Thyroid gland (tissue), 4 donors: ENCODE measurements at regions not wholly inside any gene's neighbourhood (a gene's known extent, or its start where the extent isn't known, plus 50 kb on each side); places are given as distances from the start of the nearest gene placed in this dataset.

ENCODE experiments used
- DNase-seq, 2 donors: peaks; one replicate each; pipeline ENCODE4 v3.0.0-alpha.2; 2019
- H3K27ac ChIP-seq, 3 donors: fragments of 200-600 bp; sonication (generic); 1 replicate in 2 of 3; 2 replicates in 1 of 3; pipeline ENCODE4 v1.5.1; 2016 to 2019; ENCODE audit warnings: mild to moderate bottlenecking in 1 of 3, moderate library complexity in 1 of 3
- H3K27me3 ChIP-seq: fragments of 200-600 bp; sonication (generic); one replicate; pipeline ENCODE4 v1.5.1; 2019
- H3K36me3 ChIP-seq, 2 donors: fragments of 200-600 bp; sonication (generic); one replicate each; pipeline ENCODE4 v1.5.1; 2016 to 2019
- H3K4me1 ChIP-seq, 2 donors: fragments of 200-600 bp; sonication (generic); one replicate each; pipeline ENCODE4 v1.5.1; 2017 to 2019
- H3K4me3 ChIP-seq, 3 donors: fragments of 200-600 bp; sonication (generic); replicated peaks in 1 of 3; 1 replicate in 2 of 3; 2 replicates in 1 of 3; pipeline ENCODE4 v1.5.1; 2016; ENCODE audit warnings: mild to moderate bottlenecking in 1 of 3
- H3K9me3 ChIP-seq: fragments of 200-600 bp; sonication (generic); one replicate; pipeline ENCODE4 v1.5.1; 2017
- POLR2A ChIP-seq, 2 donors: fragments of 450-650 bp; IDR thresholded peaks; one replicate each; pipeline ENCODE4 v1.6.1; 2017; ENCODE audit warnings: antibody characterized with exemption in 2 of 2, mild to moderate bottlenecking in 2 of 2, moderate library complexity in 1 of 2
- WGBS, 2 donors: methylation state at CpG; one replicate each; pipeline ENCODE4 v1.1.5; 2017; 5-methylcytosine and 5-hydroxymethylcytosine counted together
- intact Hi-C: fragments of 100-400 bp; cut with DNase I; formaldehyde crosslinking; loops from one replicate; pipeline ENCODE4 v1.15.1; 2023
- TF ChIP-seq, protein P1 (sequence below), 6 experiments: fragments of 200-600 bp in 3 of 6; fragments of 450-650 bp in 3 of 6; sonication (generic) in 3 of 6; IDR thresholded peaks; one replicate each; pipeline ENCODE4 v1.5.1; 2016 to 2019; ENCODE audit warnings: antibody characterized with exemption in 6 of 6, mild to moderate bottlenecking in 2 of 6, inconsistent platforms in 1 of 6, moderate library complexity in 1 of 6

DNA sequence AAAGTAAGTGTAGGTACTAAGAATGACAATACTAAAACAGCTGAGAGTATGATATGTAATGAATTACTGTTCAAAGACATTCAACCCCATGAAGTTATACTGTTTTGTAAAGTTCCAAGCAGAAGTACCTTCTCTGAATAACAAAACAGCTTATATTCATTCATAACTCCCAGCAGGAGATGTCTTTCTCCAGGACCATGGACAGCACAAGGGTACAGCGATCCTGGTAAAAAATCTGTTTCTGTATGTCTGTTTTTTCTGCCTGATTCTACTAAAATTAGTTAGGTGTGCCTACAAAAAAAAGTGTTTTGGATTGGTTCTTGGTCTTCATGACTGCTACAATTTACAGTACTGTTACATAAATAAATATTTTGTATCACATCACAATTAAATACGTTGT lies 172.5 kb upstream of the SLITRK5 start:
- intact Hi-C loops, result no loop called here
- WGBS, 2 donors, result 47 to 49% methylated on average over 2 of the region's 2 CpGs
- H3K27me3 ChIP-seq, result no peaks in the 10 kb centered on the region
- TF ChIP-seq, protein P1, sequence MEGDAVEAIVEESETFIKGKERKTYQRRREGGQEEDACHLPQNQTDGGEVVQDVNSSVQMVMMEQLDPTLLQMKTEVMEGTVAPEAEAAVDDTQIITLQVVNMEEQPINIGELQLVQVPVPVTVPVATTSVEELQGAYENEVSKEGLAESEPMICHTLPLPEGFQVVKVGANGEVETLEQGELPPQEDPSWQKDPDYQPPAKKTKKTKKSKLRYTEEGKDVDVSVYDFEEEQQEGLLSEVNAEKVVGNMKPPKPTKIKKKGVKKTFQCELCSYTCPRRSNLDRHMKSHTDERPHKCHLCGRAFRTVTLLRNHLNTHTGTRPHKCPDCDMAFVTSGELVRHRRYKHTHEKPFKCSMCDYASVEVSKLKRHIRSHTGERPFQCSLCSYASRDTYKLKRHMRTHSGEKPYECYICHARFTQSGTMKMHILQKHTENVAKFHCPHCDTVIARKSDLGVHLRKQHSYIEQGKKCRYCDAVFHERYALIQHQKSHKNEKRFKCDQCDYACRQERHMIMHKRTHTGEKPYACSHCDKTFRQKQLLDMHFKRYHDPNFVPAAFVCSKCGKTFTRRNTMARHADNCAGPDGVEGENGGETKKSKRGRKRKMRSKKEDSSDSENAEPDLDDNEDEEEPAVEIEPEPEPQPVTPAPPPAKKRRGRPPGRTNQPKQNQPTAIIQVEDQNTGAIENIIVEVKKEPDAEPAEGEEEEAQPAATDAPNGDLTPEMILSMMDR (IDR thresholded peaks at IDR 0.05), result no peak
- TF ChIP-seq POLR2A (IDR thresholded peaks at IDR 0.05), result no peak
- H3K27ac ChIP-seq, result no peak overlapping the region
- no peak overlapping the region for H3K4me3 ChIP-seq
- peak; percentile 8 to 52 for DNase-seq
- H3K9me3 ChIP-seq, result no peaks in the 10 kb centered on the region
- no peaks in the 10 kb centered on the region for H3K36me3 ChIP-seq
- peaks cover 23 to 31% of the 10 kb centered on the region in 2 donors for H3K4me1 ChIP-seq

GRCh38 chr13:87524775-87525174 lies 146.4 kb upstream of the SLITRK5 start:
- Histone ChIP-seq H3K4me3 (no peak overlapping the region), H3K27me3 (no peaks in the 10 kb centered on the region), H3K36me3 (no peaks in the 10 kb centered on the region), H3K4me1 (no peaks in the 10 kb centered on the region), H3K27ac (no peak overlapping the region), H3K9me3 (no peaks in the 10 kb centered on the region)
- no peak for DNase-seq
- intact Hi-C loops, result no loop called here
- TF ChIP-seq, protein P1 (IDR thresholded peaks at IDR 0.05), result no peak
- no peak for TF ChIP-seq POLR2A (IDR thresholded peaks at IDR 0.05)
- WGBS, 2 donors, result 88 to 92% methylated on average over 3 of the region's 3 CpGs

DNA sequence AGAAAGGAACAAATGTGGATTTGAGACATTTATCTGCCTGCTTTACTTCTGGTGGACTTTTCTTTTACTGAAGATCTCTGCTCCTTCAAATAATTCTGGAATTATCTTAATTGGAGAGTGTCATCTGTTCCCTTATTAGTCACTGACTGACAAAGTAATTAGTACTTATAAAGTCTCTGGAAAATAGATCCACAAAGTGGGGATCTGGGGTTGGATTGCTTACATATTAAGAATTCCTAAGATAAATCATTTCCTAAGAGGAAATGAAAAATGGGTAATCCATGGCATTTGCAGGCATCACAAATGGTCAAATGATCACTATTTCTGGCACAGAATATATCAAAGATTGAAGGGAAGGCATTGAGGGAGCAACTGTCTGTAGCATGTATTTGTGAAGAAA lies 137.4 kb upstream of the SLITRK5 start:
- no peaks in the 10 kb centered on the region for H3K27me3 ChIP-seq
- intact Hi-C loops, result no loop called here
- no peaks in the 10 kb centered on the region for H3K9me3 ChIP-seq
- H3K4me3 ChIP-seq, result no peak overlapping the region
- no peaks in the 10 kb centered on the region for H3K4me1 ChIP-seq
- no peak overlapping the region for H3K27ac ChIP-seq
- H3K36me3 ChIP-seq, result no peaks in the 10 kb centered on the region
- no peak for TF ChIP-seq POLR2A (IDR thresholded peaks at IDR 0.05)
- TF ChIP-seq, protein P1 (IDR thresholded peaks at IDR 0.05), result no peak
- DNase-seq, result no peak

- TF ChIP-seq POLR2A (IDR thresholded peaks at IDR 0.05), result no peak
- TF ChIP-seq, protein P1 (IDR thresholded peaks at IDR 0.05), result no peak
- H3K36me3 ChIP-seq, result no peaks in the 10 kb centered on the region
- H3K4me1 ChIP-seq, result no peaks in the 10 kb centered on the region
- H3K27ac ChIP-seq, result no peak overlapping the region
- 100% methylated on average over 1 of the region's 1 CpG for WGBS, 2 donors
- intact Hi-C loops, result no loop called here
- DNase-seq, result no peak
- no peaks in the 10 kb centered on the region for H3K9me3 ChIP-seq
- H3K27me3 ChIP-seq, result no peaks in the 10 kb centered on the region
- H3K4me3 ChIP-seq, result no peak overlapping the region
These were observed 135.3 kb upstream of the SLITRK5 start for GRCh38 chr13:87535911-87536310.

DNA sequence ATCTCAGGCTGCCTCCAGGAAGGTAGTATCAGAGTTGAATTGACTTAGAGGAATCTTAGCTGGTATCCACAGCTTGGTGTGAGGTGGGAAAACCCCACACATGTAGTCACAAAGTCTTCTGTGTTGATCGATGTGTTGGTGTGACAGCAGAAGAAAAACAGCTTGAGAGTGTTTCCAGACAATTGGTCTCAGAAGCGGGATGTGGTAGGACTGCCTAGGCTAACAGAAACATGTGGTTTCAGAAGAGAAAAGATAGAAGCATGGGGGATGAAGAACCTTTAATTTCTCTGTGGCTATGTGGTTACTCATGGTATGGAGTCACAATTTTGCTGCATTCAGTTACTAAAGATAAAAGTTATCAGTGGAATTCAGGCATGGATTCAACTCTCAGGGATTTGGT lies 134.7 kb upstream of the SLITRK5 start:
- Histone ChIP-seq H3K4me3 (no peak overlapping the region), H3K36me3 (no peaks in the 10 kb centered on the region), H3K9me3 (no peaks in the 10 kb centered on the region), H3K27ac (no peak overlapping the region), H3K27me3 (no peaks in the 10 kb centered on the region), H3K4me1 (no peaks in the 10 kb centered on the region)
- TF ChIP-seq POLR2A (IDR thresholded peaks at IDR 0.05), result no peak
- TF ChIP-seq, protein P1 (IDR thresholded peaks at IDR 0.05), result no peak
- intact Hi-C loops, result no loop called here
- WGBS, 2 donors, result 86 to 91% methylated on average over 2 of the region's 2 CpGs
- no peak for DNase-seq
